SK-N-SH treated with all-trans-retinoic acid at 6 μM for 48 hours (cell line): ENCODE measurements at regions not wholly inside any gene's neighbourhood (a gene's known extent, or its start where the extent isn't known, plus 50 kb on each side); places are given as distances from the start of the nearest gene placed in this dataset.

Source experiments
- ATAC-seq: fragments of 200-7000 bp; cut with Tn5 transposase; 3 replicates; pipeline ENCODE4 v1.9.1; 2020; ENCODE audit warnings: mild to moderate bottlenecking, moderate library complexity
- ARNTL ChIP-seq: fragments of 450-650 bp; formaldehyde crosslinking; IDR thresholded peaks from 2 replicates; pipeline ENCODE4 v1.5.0; 2020; ENCODE audit warnings: low read depth, mild to moderate bottlenecking, moderate library complexity, borderline replicate concordance
- BACH2 ChIP-seq: fragments of 250-450 bp; sonication (Bioruptor Pico); IDR thresholded peaks from 2 replicates; pipeline ENCODE4 v1.9.0; 2021; ENCODE audit warnings: mild to moderate bottlenecking, borderline replicate concordance
- CSDC2 ChIP-seq: fragments of 250-450 bp; sonication (Bioruptor Pico); IDR thresholded peaks from 2 replicates; pipeline ENCODE4 v1.5.0; 2020; ENCODE audit warnings: mild to moderate bottlenecking, moderate library complexity
- ESRRG ChIP-seq: fragments of 250-450 bp; sonication (Bioruptor Pico); IDR thresholded peaks from 2 replicates; pipeline ENCODE4 v1.6.1; 2021; ENCODE audit warnings: mild to moderate bottlenecking
- ISL1 ChIP-seq: fragments of 250-450 bp; sonication (Bioruptor Pico); IDR thresholded peaks from 2 replicates; pipeline ENCODE4 v2.1.2; 2022; ENCODE audit warnings: mild to moderate bottlenecking, moderate library complexity
- OSR1 ChIP-seq: fragments of 250-450 bp; sonication (Bioruptor Pico); IDR thresholded peaks from 2 replicates; pipeline ENCODE4 v1.8.0; 2022; ENCODE audit warnings: moderate library complexity, mild to moderate bottlenecking, inconsistent platforms
- PPARA ChIP-seq: fragments of 250-450 bp; sonication (Bioruptor Pico); IDR thresholded peaks from 2 replicates; pipeline ENCODE4 v1.5.0; 2020; ENCODE audit warnings: mild to moderate bottlenecking, borderline replicate concordance
- RARB ChIP-seq: fragments of 250-450 bp; sonication (Bioruptor Pico); IDR thresholded peaks from 2 replicates; pipeline ENCODE4 v1.8.0; 2021; ENCODE audit warnings: mild to moderate bottlenecking, moderate library complexity
- SNAI2 ChIP-seq: fragments of 250-450 bp; sonication (Bioruptor Pico); IDR thresholded peaks from 2 replicates; pipeline ENCODE4 v1.5.0; 2020; ENCODE audit warnings: mild to moderate bottlenecking, moderate library complexity
- TCF4 ChIP-seq: fragments of 250-450 bp; sonication (Bioruptor Pico); IDR thresholded peaks from 2 replicates; pipeline ENCODE4 v1.8.0; 2021; ENCODE audit warnings: mild to moderate bottlenecking, moderate library complexity, borderline replicate concordance
- ZC3H10 ChIP-seq: fragments of 250-450 bp; sonication (Bioruptor Pico); IDR thresholded peaks from 2 replicates; pipeline ENCODE4 v1.5.1; 2021; ENCODE audit warnings: mild to moderate bottlenecking, moderate library complexity
- ZFP3 ChIP-seq: fragments of 250-450 bp; sonication (Bioruptor Pico); IDR thresholded peaks from 2 replicates; pipeline ENCODE4 v1.5.0; 2020; ENCODE audit warnings: mild to moderate bottlenecking, moderate library complexity
- ZFP30 ChIP-seq: fragments of 450-650 bp; formaldehyde crosslinking; IDR thresholded peaks from 2 replicates; pipeline ENCODE4 v1.5.0; 2022; ENCODE audit warnings: mild to moderate bottlenecking, moderate library complexity
- ZNF565 ChIP-seq: fragments of 450-650 bp; formaldehyde crosslinking; conservative IDR thresholded peaks from 2 replicates; pipeline ENCODE4 v1.5.0; 2020; ENCODE audit warnings: low read depth, mild to moderate bottlenecking, moderate library complexity
- ZNF70 ChIP-seq: fragments of 450-650 bp; formaldehyde crosslinking; IDR thresholded peaks from 2 replicates; pipeline ENCODE4 v1.5.0; 2020; ENCODE audit warnings: mild to moderate bottlenecking, moderate library complexity
- ZNF8 ChIP-seq: fragments of 450-650 bp; formaldehyde crosslinking; IDR thresholded peaks from 2 replicates; pipeline ENCODE4 v1.5.0; 2020; ENCODE audit warnings: mild to moderate bottlenecking, moderate library complexity
- TF ChIP-seq, protein P1 (sequence below): fragments of 250-450 bp; sonication (Bioruptor Pico); IDR thresholded peaks from 2 replicates; pipeline ENCODE4 v1.8.0; 2021; ENCODE audit warnings: low read depth, mild to moderate bottlenecking, moderate library complexity, borderline replicate concordance
- TF ChIP-seq, protein P2 (sequence below): fragments of 250-450 bp; sonication (Bioruptor Pico); IDR thresholded peaks from 2 replicates; pipeline ENCODE4 v1.5.1; 2021; ENCODE audit warnings: mild to moderate bottlenecking, moderate library complexity
- TF ChIP-seq, protein P3 (sequence below): fragments of 250-450 bp; sonication (Bioruptor Pico); IDR thresholded peaks from 2 replicates; pipeline ENCODE4 v1.5.0; 2020; ENCODE audit warnings: mild to moderate bottlenecking, moderate library complexity
- TF ChIP-seq, protein P4 (sequence below): fragments of 250-450 bp; sonication (Bioruptor Pico); IDR thresholded peaks from 2 replicates; pipeline ENCODE4 v1.8.0; 2020; ENCODE audit warnings: mild to moderate bottlenecking, moderate library complexity, borderline replicate concordance
- TF ChIP-seq, protein P5 (sequence below): fragments of 250-450 bp; sonication (Bioruptor Pico); IDR thresholded peaks from 2 replicates; pipeline ENCODE4 v1.5.1; 2020; ENCODE audit warnings: low read depth, mild to moderate bottlenecking, moderate library complexity

DNA sequence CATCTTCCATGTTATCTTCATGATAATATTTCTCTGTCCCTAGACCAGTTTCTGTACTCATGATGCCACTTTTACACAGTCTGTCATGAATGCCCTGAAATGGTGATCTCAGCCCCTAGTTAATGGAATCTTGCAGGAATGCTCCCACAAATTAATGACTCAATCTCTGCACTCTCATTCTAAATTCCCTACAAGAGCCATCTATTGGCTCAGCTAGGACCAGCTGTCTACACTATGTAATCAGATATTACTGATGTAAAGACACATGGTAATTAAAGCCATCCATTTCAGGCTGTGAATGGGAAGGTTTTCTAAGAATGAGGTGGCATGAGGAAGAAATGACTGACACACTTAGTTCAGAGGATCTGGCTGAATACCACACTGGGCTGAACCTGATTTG, 199.1 kb upstream of the KCND3 start (continued):
- TF ChIP-seq, protein P1, sequence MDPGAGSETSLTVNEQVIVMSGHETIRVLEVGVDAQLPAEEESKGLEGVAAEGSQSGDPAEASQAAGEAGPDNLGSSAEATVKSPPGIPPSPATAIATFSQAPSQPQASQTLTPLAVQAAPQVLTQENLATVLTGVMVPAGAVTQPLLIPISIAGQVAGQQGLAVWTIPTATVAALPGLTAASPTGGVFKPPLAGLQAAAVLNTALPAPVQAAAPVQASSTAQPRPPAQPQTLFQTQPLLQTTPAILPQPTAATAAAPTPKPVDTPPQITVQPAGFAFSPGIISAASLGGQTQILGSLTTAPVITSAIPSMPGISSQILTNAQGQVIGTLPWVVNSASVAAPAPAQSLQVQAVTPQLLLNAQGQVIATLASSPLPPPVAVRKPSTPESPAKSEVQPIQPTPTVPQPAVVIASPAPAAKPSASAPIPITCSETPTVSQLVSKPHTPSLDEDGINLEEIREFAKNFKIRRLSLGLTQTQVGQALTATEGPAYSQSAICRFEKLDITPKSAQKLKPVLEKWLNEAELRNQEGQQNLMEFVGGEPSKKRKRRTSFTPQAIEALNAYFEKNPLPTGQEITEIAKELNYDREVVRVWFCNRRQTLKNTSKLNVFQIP = no peak
- TF ChIP-seq, all 23 proteins: peak for 0

DNA sequence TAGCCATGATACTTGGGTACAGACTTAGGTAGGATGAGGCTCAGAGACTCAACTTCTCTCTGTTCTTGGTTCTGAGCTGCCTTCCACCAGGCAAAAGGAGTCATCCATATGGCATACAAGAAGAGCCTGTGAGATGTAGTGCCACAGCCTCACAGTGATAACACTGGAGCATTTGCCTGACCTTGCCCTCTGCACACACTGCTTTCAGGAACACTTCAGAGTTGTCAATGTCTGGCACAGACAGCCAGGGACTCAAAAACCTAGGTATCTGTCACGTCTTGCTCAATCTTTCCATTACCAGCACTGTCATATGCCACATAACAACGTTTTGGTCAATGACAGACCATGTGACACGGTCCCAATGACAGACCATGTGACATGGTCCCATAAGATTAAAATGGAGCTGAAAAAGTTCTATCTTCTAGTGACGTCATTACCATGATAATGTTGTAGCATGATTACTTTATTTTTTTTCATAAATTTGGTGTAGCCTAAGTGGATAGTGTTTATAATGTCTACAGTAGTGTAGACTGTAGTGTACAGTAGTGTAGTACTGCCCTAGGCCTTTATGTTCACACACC, 199.9 kb upstream of the CTTNBP2NL start:
- TF ChIP-seq ZC3H10 (CRISPR knock-in tag) = no peak
- no peak for TF ChIP-seq ZFP3 (CRISPR knock-in tag)
- no peak for TF ChIP-seq BACH2 (CRISPR knock-in tag)
- TF ChIP-seq, protein P2, sequence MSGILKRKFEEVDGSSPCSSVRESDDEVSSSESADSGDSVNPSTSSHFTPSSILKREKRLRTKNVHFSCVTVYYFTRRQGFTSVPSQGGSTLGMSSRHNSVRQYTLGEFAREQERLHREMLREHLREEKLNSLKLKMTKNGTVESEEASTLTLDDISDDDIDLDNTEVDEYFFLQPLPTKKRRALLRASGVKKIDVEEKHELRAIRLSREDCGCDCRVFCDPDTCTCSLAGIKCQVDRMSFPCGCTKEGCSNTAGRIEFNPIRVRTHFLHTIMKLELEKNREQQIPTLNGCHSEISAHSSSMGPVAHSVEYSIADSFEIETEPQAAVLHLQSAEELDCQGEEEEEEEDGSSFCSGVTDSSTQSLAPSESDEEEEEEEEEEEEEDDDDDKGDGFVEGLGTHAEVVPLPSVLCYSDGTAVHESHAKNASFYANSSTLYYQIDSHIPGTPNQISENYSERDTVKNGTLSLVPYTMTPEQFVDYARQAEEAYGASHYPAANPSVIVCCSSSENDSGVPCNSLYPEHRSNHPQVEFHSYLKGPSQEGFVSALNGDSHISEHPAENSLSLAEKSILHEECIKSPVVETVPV (CRISPR knock-in tag) = no peak
- TF ChIP-seq ARNTL = no peak
- TF ChIP-seq, all 23 proteins: peak for 0
- ATAC-seq = no peak

DNA sequence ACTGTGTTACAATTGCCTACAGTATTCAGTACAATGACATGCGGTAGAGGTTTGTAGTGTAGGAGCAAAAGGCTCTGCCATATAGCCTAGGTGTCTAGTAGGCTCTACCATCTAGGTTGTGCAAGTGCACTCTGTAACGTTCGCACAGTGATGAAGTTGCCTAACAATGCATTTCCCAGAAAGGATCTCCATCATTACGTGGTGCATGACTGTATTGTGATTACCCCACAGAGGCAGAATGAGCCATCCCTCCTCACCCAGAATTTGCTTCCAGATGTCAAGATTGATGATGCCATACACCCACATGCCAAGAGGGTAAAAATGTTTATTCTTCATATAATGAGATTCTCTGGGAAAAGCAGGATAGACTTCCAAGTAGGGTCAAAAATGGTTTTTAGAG, 199.3 kb upstream of the CTTNBP2NL start:
- no peak for ATAC-seq
- TF ChIP-seq ISL1 (no peak), ZFP30 (CRISPR knock-in tag) (no peak), ZFP3 (CRISPR knock-in tag) (no peak), TCF4 (no peak), OSR1 (CRISPR knock-in tag) (no peak), SNAI2 (CRISPR knock-in tag) (no peak), ZNF565 (CRISPR knock-in tag) (no peak), BACH2 (CRISPR knock-in tag) (no peak), ZNF8 (no peak), ZNF70 (no peak), PPARA (CRISPR knock-in tag) (no peak), ZC3H10 (CRISPR knock-in tag) (no peak), CSDC2 (CRISPR knock-in tag) (no peak), RARB (no peak), ESRRG (CRISPR knock-in tag) (no peak)
- TF ChIP-seq, protein P2 (CRISPR knock-in tag) = no peak
- TF ChIP-seq, protein P3, sequence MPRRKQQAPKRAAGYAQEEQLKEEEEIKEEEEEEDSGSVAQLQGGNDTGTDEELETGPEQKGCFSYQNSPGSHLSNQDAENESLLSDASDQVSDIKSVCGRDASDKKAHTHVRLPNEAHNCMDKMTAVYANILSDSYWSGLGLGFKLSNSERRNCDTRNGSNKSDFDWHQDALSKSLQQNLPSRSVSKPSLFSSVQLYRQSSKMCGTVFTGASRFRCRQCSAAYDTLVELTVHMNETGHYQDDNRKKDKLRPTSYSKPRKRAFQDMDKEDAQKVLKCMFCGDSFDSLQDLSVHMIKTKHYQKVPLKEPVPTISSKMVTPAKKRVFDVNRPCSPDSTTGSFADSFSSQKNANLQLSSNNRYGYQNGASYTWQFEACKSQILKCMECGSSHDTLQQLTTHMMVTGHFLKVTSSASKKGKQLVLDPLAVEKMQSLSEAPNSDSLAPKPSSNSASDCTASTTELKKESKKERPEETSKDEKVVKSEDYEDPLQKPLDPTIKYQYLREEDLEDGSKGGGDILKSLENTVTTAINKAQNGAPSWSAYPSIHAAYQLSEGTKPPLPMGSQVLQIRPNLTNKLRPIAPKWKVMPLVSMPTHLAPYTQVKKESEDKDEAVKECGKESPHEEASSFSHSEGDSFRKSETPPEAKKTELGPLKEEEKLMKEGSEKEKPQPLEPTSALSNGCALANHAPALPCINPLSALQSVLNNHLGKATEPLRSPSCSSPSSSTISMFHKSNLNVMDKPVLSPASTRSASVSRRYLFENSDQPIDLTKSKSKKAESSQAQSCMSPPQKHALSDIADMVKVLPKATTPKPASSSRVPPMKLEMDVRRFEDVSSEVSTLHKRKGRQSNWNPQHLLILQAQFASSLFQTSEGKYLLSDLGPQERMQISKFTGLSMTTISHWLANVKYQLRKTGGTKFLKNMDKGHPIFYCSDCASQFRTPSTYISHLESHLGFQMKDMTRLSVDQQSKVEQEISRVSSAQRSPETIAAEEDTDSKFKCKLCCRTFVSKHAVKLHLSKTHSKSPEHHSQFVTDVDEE (CRISPR knock-in tag) = no peak
- TF ChIP-seq, protein P4, sequence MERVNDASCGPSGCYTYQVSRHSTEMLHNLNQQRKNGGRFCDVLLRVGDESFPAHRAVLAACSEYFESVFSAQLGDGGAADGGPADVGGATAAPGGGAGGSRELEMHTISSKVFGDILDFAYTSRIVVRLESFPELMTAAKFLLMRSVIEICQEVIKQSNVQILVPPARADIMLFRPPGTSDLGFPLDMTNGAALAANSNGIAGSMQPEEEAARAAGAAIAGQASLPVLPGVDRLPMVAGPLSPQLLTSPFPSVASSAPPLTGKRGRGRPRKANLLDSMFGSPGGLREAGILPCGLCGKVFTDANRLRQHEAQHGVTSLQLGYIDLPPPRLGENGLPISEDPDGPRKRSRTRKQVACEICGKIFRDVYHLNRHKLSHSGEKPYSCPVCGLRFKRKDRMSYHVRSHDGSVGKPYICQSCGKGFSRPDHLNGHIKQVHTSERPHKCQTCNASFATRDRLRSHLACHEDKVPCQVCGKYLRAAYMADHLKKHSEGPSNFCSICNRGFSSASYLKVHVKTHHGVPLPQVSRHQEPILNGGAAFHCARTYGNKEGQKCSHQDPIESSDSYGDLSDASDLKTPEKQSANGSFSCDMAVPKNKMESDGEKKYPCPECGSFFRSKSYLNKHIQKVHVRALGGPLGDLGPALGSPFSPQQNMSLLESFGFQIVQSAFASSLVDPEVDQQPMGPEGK = no peak
- TF ChIP-seq, protein P5, sequence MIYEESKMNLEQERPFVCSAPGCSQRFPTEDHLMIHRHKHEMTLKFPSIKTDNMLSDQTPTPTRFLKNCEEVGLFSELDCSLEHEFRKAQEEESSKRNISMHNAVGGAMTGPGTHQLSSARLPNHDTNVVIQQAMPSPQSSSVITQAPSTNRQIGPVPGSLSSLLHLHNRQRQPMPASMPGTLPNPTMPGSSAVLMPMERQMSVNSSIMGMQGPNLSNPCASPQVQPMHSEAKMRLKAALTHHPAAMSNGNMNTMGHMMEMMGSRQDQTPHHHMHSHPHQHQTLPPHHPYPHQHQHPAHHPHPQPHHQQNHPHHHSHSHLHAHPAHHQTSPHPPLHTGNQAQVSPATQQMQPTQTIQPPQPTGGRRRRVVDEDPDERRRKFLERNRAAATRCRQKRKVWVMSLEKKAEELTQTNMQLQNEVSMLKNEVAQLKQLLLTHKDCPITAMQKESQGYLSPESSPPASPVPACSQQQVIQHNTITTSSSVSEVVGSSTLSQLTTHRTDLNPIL (CRISPR knock-in tag) = no peak
